ENCODE measurements at regions not wholly inside any gene's neighbourhood (a gene's known extent, or its start where the extent isn't known, plus 50 kb on each side); places are given as distances from the start of the nearest gene placed in this dataset.

DNA sequence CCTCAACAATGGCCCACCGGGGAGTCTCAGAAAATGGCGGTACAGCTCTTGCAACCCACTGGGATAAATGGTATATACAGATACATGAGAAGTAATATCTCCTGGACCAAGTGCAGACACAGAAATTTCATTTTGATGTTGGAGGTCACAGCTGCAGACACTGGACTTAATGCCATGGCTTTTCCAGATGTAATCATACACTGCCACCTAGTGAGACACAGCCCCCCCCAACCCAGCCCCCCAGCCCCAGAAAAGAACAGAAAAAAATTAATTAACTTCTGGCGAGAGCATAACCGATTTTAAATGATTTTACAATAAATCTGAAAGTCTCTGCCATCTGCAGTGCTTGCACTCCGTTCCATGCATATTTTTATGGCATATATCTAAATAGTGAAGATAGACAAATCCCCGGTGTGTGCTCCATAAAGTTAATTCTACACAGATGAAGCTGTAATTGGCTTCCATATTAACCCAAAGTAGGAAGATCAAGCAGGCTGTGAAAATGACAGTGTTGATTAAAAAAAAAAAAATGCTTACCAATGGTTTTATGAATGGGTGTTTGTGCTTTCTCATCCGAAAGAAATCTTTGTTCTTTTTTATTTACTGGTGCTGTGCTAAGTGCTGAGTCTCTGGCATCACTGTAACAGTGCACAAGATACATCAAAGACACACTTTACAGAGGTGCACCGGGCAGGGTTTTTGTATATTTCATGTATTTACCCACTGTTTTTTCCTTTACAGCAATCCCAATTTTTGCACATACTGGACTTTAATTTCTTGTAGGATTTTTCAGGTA, 804.1 kb downstream of the TFAP2A start:
- no peaks in the 10 kb centered on the region for H3K36me3 ChIP-seq
- H3K9me3 ChIP-seq (replicated peaks), result no peaks in the 10 kb centered on the region
- peak in 1 of 2 experiments; percentile 12 for DNase-seq
- H3K4me3 ChIP-seq, result no peak overlapping the region
- no peak overlapping the region for H3K27ac ChIP-seq
- H3K4me1 ChIP-seq, result no peaks in the 10 kb centered on the region
- no peaks in the 10 kb centered on the region for H3K27me3 ChIP-seq

DNA sequence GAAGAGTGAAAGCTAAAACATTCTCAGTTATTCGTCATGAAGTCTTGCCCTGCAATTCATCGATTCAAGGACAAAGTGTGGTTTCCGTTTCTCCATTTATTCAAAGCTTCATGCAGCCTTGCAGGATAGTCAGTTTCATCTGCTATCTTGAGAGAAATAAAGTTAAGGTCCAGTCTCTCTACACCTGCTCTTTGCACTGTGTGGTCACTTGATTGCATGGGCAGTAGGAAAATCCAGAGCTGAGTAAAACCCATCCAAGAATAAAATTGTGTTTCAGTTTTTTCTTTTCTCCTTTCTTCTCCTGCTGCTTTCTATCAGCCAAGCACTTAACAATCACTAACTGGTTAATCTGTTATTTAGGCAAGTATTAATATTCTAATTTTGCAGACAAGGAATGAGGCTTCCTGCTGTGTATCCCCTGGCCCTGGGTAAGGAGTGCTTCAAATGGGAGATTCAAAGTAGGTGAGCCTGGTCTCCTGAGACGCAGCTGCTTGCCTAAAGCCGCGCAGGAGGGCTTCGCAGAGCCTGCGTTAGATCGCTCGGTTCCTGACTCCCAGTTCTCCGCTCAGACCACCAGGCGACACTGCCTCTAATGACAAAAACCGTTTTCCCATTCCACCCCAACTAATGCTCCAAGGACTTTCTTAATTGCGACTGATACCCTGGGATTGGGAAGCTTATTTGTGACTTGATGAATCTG, 808.3 kb downstream of the TFAP2A start:
- no peak for DNase-seq
- Histone ChIP-seq H3K27ac (no peak overlapping the region), H3K4me3 (no peak overlapping the region), H3K27me3 (no peaks in the 10 kb centered on the region), H3K4me1 (no peaks in the 10 kb centered on the region), H3K9me3 (replicated peaks) (no peaks in the 10 kb centered on the region), H3K36me3 (no peaks in the 10 kb centered on the region)

DNA sequence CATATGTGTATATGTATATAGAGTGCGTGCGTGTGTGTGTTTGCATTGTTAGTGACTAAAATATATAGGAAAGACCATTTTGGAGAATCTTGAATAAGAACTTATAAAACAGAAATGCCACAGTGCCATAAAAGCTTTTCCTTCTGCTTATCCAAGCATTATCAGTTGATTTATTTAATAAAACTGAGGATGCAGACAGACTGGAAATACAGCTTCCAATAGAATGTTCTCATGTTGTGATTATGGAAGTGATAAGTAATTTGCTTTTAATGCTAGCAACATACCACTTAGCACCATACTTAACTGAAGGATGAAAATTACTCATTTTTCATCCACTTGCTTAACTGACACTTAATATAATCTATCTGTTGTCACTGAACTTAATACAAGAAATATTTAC, 820.1 kb downstream of the TFAP2A start:
- no peaks in the 10 kb centered on the region for H3K9me3 ChIP-seq (replicated peaks)
- H3K27me3 ChIP-seq, result no peaks in the 10 kb centered on the region
- no peak overlapping the region for H3K27ac ChIP-seq
- DNase-seq, result no peak
- H3K4me3 ChIP-seq, result no peak overlapping the region
- no peaks in the 10 kb centered on the region for H3K36me3 ChIP-seq
- H3K4me1 ChIP-seq, result no peaks in the 10 kb centered on the region

DNA sequence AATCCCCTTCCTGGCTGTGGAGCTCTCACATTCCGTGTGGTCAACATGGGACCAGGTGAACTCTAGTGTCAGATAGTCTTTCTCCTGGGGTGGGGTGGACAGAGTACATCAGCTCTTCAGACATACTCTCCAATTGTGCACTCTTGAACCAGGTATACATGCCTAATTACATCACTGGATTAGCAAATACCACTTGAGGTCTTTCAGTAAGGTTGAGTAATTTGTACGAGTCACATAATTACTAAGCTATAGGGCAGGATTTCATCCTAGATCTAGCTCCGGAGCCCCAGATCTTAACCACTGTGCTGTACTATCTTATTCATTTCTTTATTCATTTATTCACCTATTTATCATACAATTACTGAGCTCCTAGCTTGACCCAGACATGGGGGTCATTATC, 821.3 kb downstream of the TFAP2A start:
- no peaks in the 10 kb centered on the region for H3K36me3 ChIP-seq
- H3K4me3 ChIP-seq, result no peak overlapping the region
- H3K27me3 ChIP-seq, result no peaks in the 10 kb centered on the region
- no peaks in the 10 kb centered on the region for H3K9me3 ChIP-seq (replicated peaks)
- no peak overlapping the region for H3K27ac ChIP-seq
- H3K4me1 ChIP-seq, result no peaks in the 10 kb centered on the region
- no peak for DNase-seq

DNA sequence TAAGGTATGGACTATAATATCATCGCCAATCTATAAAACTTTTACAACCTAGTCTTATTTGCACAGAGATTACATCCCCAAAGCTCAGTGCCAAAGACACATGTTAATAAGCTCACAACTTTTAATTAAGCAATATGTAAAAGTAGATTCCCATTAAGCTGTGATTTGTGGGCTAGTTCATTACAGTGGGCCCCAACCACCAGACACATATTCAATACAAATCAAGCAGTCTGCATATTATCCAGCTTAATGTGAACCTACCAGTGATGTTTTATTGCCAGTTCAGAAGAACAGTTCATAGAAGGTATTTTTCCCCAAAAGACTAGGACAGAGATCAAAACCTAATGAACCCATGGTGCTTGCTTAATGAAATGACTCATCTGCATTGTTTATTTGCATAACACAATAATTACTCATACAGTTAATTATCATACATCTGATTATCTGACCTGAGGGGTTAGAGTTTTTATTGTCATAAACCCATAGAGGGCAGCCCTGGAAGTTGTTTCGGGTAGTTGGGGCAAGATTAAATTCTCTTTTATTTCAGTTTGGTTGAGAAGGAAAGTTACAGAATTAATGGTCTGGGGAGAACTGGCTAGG, 831.0 kb downstream of the TFAP2A start:
- no peaks in the 10 kb centered on the region for H3K4me1 ChIP-seq
- H3K27ac ChIP-seq, result no peak overlapping the region
- no peaks in the 10 kb centered on the region for H3K36me3 ChIP-seq
- H3K9me3 ChIP-seq (replicated peaks), result no peaks in the 10 kb centered on the region
- DNase-seq, result no peak
- no peaks in the 10 kb centered on the region for H3K27me3 ChIP-seq
- no peak overlapping the region for H3K4me3 ChIP-seq

DNA sequence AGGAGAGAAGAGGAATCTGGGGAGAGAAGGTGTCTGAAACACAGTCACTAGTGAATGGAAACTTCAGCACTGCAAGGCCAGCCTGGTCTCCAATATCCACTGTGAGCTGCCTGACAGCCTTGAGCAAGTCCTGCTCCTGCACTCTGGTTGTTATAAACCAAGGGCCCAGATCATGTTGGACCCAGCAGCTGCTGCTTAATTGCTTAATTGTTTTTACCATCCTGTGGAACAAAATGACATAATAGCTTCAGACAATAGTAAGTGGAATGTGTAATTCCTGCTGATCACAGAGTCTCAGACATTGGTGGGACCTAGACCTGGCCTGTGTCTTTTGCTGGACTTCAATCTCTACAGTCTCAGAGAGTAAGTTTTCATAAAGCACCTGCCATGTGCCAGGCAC, 833.7 kb downstream of the TFAP2A start:
- no peaks in the 10 kb centered on the region for H3K36me3 ChIP-seq

DNA sequence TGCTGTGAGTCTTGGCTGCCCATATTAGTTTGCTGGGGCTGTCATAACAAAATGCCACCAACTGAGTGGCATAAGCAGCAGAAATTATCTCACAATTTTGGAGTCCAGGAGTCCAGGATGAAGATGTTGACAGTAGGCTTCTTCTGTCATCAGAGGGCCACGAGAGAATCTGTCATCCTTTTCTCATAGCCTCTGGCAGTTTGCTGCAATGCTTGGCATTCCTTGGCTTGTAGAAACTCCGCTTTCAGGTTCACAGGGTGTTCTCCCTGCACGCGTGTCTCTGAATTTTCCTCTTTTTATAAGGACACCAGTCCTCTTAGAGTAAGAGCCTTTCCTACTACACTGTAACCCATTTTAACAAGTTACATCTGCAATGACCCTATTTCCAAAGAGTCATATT, 838.4 kb downstream of the TFAP2A start:
- Histone ChIP-seq H3K36me3 (no peaks in the 10 kb centered on the region), H3K27ac (no peak overlapping the region), H3K4me1 (no peaks in the 10 kb centered on the region), H3K27me3 (no peaks in the 10 kb centered on the region), H3K9me3 (replicated peaks) (no peaks in the 10 kb centered on the region), H3K4me3 (no peak overlapping the region)
- DNase-seq, result no peak

More for the DNA sequence above, 833.7 kb downstream of the TFAP2A start:
- Histone ChIP-seq H3K9me3 (replicated peaks) (no peaks in the 10 kb centered on the region), H3K27ac (no peak overlapping the region), H3K4me1 (no peaks in the 10 kb centered on the region), H3K27me3 (no peaks in the 10 kb centered on the region), H3K4me3 (no peak overlapping the region)
- DNase-seq, result peak in 1 of 2 experiments; percentile 4

DNA sequence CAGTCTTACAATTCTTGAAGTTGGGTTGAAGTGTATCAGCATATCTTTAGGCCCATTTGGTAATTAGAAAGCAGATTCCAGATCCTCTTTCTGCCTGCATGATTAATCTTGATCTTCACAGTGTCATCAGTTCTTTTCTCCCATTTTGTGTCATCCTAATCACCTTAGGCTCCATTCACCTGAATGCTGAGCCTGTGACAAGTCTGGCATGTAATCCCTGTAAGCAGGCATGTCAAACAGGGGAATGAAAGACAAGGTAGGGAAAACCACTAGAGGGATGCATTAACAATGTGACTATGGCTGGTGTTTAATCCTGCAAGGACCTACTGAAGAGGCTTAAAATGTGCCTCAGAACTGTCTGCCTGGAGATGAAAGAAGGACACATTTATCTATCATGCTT, 848.8 kb downstream of the TFAP2A start:
- H3K9me3 ChIP-seq (replicated peaks), result no peaks in the 10 kb centered on the region
- H3K36me3 ChIP-seq, result no peaks in the 10 kb centered on the region
- H3K4me3 ChIP-seq, result no peak overlapping the region
- H3K27me3 ChIP-seq, result no peaks in the 10 kb centered on the region
- no peak for DNase-seq
- H3K27ac ChIP-seq, result no peak overlapping the region
- peaks cover 14% of the 10 kb centered on the region for H3K4me1 ChIP-seq

DNA sequence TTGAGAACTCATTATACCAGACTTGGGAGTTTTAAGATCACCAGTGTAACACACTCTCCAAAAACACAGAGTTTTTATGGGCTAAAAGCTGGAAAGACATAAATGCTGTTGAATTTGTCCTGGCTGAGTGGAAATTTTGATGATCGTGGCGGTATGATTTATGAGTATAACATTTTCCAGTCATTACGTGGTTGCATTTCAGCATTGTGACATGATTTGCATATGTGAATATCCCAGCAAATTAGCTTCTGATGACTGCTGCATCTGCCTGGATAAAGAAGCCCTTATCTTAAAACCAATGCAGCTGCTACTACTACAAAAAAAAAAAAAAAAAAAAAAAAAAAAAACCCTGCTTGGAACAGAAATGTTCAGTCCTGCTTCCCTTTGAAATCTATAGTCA, 850.9 kb downstream of the TFAP2A start:
- no peaks in the 10 kb centered on the region for H3K27me3 ChIP-seq

DNA sequence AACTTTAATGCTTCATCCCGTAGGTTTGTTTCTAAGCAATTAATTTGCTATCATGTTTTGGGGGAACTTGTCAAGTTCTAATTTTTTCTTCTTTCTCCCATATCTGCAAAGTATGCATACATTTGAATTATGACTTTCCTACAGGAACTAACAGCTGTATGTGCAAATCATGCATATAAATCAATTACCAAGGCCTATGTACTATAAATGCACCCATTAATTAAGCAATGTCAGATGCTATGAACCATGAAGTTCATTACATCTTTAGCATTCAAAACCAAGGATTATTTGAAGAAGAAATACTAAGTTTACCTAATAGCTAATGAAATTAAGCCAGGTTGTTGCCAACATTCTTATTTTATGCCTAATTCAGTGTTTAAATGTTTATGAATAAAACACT, 851.3 kb downstream of the TFAP2A start:
- no peak overlapping the region for H3K4me3 ChIP-seq
- DNase-seq, result no peak
- no peaks in the 10 kb centered on the region for H3K36me3 ChIP-seq
- peak overlapping the region; percentile 72 for H3K27ac ChIP-seq
- H3K27me3 ChIP-seq, result no peaks in the 10 kb centered on the region
- peaks cover 14% of the 10 kb centered on the region for H3K4me1 ChIP-seq
- H3K9me3 ChIP-seq (replicated peaks), result no peaks in the 10 kb centered on the region

More for the DNA sequence above, 850.9 kb downstream of the TFAP2A start:
- DNase-seq, result peak in 1 of 2 experiments; percentile 41
- Histone ChIP-seq H3K27ac (peak overlapping the region; percentile 72), H3K4me3 (no peak overlapping the region), H3K4me1 (peaks cover 14% of the 10 kb centered on the region), H3K9me3 (replicated peaks) (no peaks in the 10 kb centered on the region), H3K36me3 (no peaks in the 10 kb centered on the region)

DNA sequence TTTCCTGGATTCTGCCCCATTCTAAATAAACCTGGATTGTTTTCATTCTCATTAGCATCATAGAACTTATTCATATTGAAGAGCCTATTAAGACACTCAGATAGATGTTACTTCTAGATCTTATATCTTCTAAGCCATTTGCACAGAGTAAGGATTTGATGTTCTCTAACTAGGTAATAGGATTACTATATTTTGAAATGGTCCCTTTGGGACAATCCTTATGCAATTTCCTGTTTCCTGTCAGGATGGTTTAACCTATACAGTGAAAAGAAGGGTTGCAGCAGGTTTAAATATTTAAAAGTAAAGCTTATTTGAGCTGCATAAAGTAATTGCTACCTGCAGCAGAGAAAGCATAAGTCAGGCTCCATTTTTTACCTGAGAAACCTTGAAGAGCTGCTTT, 860.1 kb downstream of the TFAP2A start:
- H3K9me3 ChIP-seq (replicated peaks), result no peaks in the 10 kb centered on the region
- DNase-seq, result no peak
- H3K4me3 ChIP-seq, result no peak overlapping the region
- H3K27me3 ChIP-seq, result no peaks in the 10 kb centered on the region
- no peaks in the 10 kb centered on the region for H3K36me3 ChIP-seq
- H3K27ac ChIP-seq, result no peak overlapping the region
- H3K4me1 ChIP-seq, result no peaks in the 10 kb centered on the region

DNA sequence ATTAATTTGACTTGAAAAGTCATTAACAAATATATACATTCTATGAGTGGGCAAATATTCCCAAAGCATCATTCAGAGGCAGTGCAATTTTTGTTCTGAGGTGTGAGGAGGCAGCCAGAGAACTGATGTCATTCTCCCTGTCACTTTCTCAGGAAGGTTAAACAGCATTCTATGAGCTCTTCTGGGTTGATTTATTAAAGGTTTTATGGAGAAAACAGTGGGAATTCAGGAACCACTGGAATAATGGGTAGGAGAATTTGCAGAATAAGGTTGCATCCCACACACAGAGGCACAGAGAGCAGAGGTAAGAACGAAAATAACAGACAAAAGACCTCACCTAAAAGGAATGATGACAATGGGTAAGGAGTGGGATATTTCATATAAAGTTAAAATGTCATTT, 860.6 kb downstream of the TFAP2A start:
- Histone ChIP-seq H3K9me3 (replicated peaks) (no peaks in the 10 kb centered on the region), H3K4me1 (no peaks in the 10 kb centered on the region), H3K27ac (no peak overlapping the region), H3K36me3 (no peaks in the 10 kb centered on the region), H3K4me3 (no peak overlapping the region), H3K27me3 (no peaks in the 10 kb centered on the region)
- no peak for DNase-seq

DNA sequence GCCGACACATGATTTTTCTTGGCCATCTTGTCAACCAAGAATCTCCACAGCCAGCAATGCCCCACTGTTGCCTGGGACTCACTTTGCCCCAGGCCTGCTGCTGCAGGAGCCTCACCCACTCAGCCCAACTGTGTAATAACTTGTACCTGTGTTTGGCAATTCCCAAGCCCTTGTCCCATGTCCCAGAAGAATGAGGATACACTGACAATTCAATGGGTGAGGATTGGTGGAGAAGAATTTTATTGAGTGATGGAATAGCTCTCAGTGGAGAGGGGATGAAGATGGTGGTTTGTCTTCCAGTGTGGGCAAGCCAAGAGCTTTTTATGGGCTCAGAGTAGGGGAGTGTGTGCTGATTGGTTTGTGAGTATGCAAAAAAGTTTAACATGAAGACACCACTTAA, 861.9 kb downstream of the TFAP2A start:
- H3K4me3 ChIP-seq, result no peak overlapping the region
- H3K4me1 ChIP-seq, result no peaks in the 10 kb centered on the region
- no peak overlapping the region for H3K27ac ChIP-seq

DNA sequence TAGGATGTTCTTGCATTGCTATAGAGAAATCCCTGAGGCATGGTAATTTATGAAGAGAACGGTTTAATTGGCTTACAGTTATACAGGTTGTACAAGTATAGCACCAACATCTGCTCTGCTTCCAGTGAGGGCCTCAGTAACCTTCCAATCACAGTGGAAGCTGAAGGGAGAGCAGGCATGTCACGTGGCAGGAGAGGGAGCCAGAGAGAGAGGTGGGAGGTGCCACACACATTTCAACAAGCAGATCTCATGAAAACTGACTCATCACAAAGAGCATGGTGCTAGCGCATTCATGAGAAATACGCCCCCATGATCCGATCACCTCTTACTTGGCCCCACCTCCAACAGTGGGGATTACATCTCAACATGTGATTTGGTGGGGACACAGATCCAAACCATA, 871.2 kb downstream of the TFAP2A start:
- Histone ChIP-seq H3K27me3 (no peaks in the 10 kb centered on the region), H3K27ac (no peak overlapping the region), H3K4me1 (no peaks in the 10 kb centered on the region), H3K9me3 (replicated peaks) (no peaks in the 10 kb centered on the region), H3K36me3 (no peaks in the 10 kb centered on the region), H3K4me3 (no peak overlapping the region)
- DNase-seq, result no peak

More for the DNA sequence above, 861.9 kb downstream of the TFAP2A start:
- no peak for DNase-seq
- Histone ChIP-seq H3K9me3 (replicated peaks) (no peaks in the 10 kb centered on the region), H3K27me3 (no peaks in the 10 kb centered on the region), H3K36me3 (no peaks in the 10 kb centered on the region)

DNA sequence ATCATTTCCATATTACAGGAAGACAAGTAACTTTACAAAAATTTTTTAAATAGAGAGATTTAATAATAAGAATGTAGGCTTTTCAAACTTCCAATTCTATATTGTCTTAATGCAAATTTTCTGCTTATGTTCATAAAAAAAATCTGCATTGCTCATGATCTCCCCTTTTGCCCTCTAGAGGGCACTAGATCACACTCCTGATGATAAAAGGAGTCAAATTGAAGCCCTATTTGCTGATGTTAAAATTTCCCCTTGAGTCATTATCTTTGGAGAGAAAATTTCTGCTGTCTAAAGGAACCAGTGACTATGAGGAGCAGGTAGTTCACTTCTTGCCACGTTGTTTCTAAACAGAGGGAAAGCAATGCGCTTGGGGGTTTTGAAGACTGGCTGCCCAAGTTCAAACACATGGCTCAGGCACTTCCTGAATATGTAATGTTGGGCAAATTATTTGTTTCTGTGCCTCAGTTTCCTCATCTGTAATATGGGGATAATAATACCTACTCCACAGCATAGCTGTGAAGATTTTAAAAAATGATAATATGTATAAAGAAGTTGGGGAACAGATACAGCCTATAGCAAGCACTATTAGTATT, 874.2 kb downstream of the TFAP2A start:
- DNase-seq, result peak; percentile 14 to 62
- Histone ChIP-seq H3K4me1 (no peaks in the 10 kb centered on the region), H3K36me3 (no peaks in the 10 kb centered on the region), H3K27me3 (no peaks in the 10 kb centered on the region), H3K9me3 (replicated peaks) (no peaks in the 10 kb centered on the region), H3K27ac (no peak overlapping the region), H3K4me3 (no peak overlapping the region)
